ENCODE measurements at regions not wholly inside any gene's neighbourhood (a gene's known extent, or its start where the extent isn't known, plus 50 kb on each side); places are given as distances from the start of the nearest gene placed in this dataset.

GRCh38 chr13:81104035-81104715, 763.2 kb upstream of the SPRY2 start:
- no peak for TF ChIP-seq CTCF (conservative IDR thresholded peaks at IDR 0.05)
- TF ChIP-seq ZFX (IDR thresholded peaks at IDR 0.05) = no peak
